HFFc6 (cell line): ENCODE measurements at regions not wholly inside any gene's neighbourhood (a gene's known extent, or its start where the extent isn't known, plus 50 kb on each side); places are given as distances from the start of the nearest gene placed in this dataset.
"Not testable (repeated sequence)": the region's sequence is repeated elsewhere in the genome, so short reads cannot be mapped to it uniquely, and the experiment has no call there.

Source experiments
- DNase-seq: peaks from one replicate; pipeline ENCODE4 v3.0.0-alpha.2; 2018
- H3K27ac Mint-ChIP-seq: 2 replicates; pipeline ENCODE4 v1.8.0; 2020; ENCODE audit warnings: mild to moderate bottlenecking, mixed read lengths
- H3K27me3 Mint-ChIP-seq: 2 replicates; pipeline ENCODE4 v1.8.0; 2021; ENCODE audit warnings: mild to moderate bottlenecking, moderate library complexity, mixed read lengths; ENCODE audit not compliant: insufficient read depth
- H3K36me3 Mint-ChIP-seq: 2 replicates; pipeline ENCODE4 v1.8.0; 2021; ENCODE audit warnings: low read depth, mixed read lengths
- H3K4me1 Mint-ChIP-seq: 2 replicates; pipeline ENCODE4 v1.8.0; 2020; ENCODE audit warnings: low read depth, mixed read lengths
- H3K4me3 Mint-ChIP-seq: 2 replicates; pipeline ENCODE4 v1.8.0; 2020; ENCODE audit warnings: mild to moderate bottlenecking, moderate library complexity, mixed read lengths
- H3K9me3 Mint-ChIP-seq: 2 replicates; pipeline ENCODE4 v1.8.0; 2020; ENCODE audit warnings: mild to moderate bottlenecking, mixed read lengths
- TF ChIP-seq, protein P1 (sequence below): fragments of 200-600 bp; sonication (generic); IDR thresholded peaks from 2 replicates; pipeline ENCODE4 v1.5.0; 2021; ENCODE audit warnings: antibody characterized with exemption, mild to moderate bottlenecking

- peaks cover 4% of the 10 kb centered on the region; the same call in 1 of the 2 replicates for H3K36me3 Mint-ChIP-seq
- H3K4me3 Mint-ChIP-seq = no peak overlapping the region
- TF ChIP-seq, protein P1, sequence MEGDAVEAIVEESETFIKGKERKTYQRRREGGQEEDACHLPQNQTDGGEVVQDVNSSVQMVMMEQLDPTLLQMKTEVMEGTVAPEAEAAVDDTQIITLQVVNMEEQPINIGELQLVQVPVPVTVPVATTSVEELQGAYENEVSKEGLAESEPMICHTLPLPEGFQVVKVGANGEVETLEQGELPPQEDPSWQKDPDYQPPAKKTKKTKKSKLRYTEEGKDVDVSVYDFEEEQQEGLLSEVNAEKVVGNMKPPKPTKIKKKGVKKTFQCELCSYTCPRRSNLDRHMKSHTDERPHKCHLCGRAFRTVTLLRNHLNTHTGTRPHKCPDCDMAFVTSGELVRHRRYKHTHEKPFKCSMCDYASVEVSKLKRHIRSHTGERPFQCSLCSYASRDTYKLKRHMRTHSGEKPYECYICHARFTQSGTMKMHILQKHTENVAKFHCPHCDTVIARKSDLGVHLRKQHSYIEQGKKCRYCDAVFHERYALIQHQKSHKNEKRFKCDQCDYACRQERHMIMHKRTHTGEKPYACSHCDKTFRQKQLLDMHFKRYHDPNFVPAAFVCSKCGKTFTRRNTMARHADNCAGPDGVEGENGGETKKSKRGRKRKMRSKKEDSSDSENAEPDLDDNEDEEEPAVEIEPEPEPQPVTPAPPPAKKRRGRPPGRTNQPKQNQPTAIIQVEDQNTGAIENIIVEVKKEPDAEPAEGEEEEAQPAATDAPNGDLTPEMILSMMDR = no peak
- no peaks in the 10 kb centered on the region; the same call in 1 of the 2 replicates for H3K27me3 Mint-ChIP-seq
- H3K27ac Mint-ChIP-seq = no peak overlapping the region
- H3K4me1 Mint-ChIP-seq = no peaks in the 10 kb centered on the region
- peaks cover 27% of the 10 kb centered on the region for H3K9me3 Mint-ChIP-seq
- DNase-seq = no peak
These were observed 105.1 kb downstream of the GATA3 start for GRCh38 chr10:8159341-8160165.

- Mint-ChIP-seq H3K36me3 (peaks cover 9% of the 10 kb centered on the region; the same call in 1 of the 2 replicates), H3K27me3 (no peaks in the 10 kb centered on the region), H3K9me3 (peaks cover 51% of the 10 kb centered on the region), H3K4me3 (no peak overlapping the region), H3K4me1 (no peaks in the 10 kb centered on the region), H3K27ac (no peak overlapping the region)
- TF ChIP-seq, protein P1 = no peak
- no peak for DNase-seq
These were observed 109.3 kb downstream of the GATA3 start for GRCh38 chr10:8163824-8164223.

DNA sequence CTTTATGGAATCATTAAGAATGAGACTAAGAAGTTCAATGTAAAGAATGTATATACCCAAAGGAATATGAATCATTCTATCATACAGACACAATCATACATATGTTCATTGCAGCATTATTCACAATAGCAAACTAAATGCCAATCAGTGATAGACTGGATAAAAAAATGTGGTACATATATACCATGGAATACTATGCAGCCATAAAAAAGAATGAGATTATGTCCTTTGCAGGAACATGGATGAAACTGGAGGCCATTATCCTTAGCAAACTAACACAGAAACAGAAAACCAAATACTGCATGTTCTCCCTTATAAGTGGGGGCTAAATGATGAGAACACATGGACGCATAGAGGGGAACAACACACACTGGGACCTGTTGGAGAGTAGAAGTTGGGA, 110.2 kb downstream of the GATA3 start:
- not testable (repeated sequence) for H3K4me1 Mint-ChIP-seq, DNase-seq, H3K4me3 Mint-ChIP-seq, H3K36me3 Mint-ChIP-seq, H3K27ac Mint-ChIP-seq, H3K27me3 Mint-ChIP-seq
- peaks cover 59% of the 10 kb centered on the region for H3K9me3 Mint-ChIP-seq

DNA sequence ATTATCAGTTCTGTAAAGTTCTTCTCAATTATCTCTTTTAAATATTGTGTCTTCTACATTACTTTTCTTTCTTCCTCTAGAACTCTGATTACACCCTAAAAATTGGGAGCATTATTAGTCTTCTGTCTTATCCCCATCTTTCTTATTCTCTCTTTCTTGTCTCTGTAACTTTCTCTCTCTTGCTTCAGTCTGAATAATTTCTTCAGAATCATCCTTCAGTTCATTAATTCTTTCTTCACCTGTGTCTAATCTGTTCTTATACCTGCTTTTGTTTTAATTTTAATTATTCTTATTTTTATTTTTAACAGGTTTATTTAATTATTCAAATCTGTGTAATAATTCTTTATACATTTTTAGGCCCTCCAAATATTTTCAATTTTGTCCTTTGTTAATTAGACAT, 114.3 kb downstream of the GATA3 start:
- H3K27me3 Mint-ChIP-seq = peaks cover 1% of the 10 kb centered on the region; the same call in 1 of the 2 replicates
- H3K9me3 Mint-ChIP-seq = peaks cover 47% of the 10 kb centered on the region
- H3K4me3 Mint-ChIP-seq = no peak overlapping the region
- H3K4me1 Mint-ChIP-seq = no peaks in the 10 kb centered on the region
- peaks cover 5% of the 10 kb centered on the region; the same call in 1 of the 2 replicates for H3K36me3 Mint-ChIP-seq
- no peak overlapping the region for H3K27ac Mint-ChIP-seq
- no peak for DNase-seq
- TF ChIP-seq, protein P1 = no peak

GRCh38 chr10:8171008-8171407, 116.5 kb downstream of the GATA3 start:
- DNase-seq = no peak
- Mint-ChIP-seq H3K27me3 (peaks cover 1% of the 10 kb centered on the region; the same call in 1 of the 2 replicates), H3K9me3 (peaks cover 36% of the 10 kb centered on the region), H3K27ac (no peak overlapping the region), H3K36me3 (peaks cover 2% of the 10 kb centered on the region; the same call in 1 of the 2 replicates), H3K4me3 (no peak overlapping the region), H3K4me1 (no peaks in the 10 kb centered on the region)
- TF ChIP-seq, protein P1 = no peak

DNA sequence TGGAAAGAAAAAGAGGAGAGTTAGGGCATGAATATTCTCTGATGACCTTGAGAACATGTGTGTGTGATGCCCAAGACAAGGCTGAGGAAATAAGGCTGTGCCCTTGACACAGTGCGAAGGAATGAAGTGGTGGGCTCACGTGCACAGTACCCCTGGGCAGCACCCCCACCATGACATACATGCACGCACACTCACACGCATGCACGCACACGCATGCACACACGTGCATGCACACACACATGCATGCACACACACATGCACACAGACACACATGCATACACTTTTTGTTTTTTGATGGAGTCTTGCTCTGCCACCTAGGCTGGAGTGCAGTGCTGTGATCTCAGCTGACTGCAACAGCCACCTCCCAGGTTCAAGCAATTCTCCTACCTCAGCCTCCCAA, 118.1 kb downstream of the GATA3 start:
- Mint-ChIP-seq H3K4me3 (no peak overlapping the region), H3K36me3 (no peaks in the 10 kb centered on the region), H3K27me3 (peaks cover 1% of the 10 kb centered on the region; the same call in 1 of the 2 replicates), H3K9me3 (peaks cover 34% of the 10 kb centered on the region), H3K4me1 (no peaks in the 10 kb centered on the region), H3K27ac (no peak overlapping the region)
- no peak for DNase-seq
- TF ChIP-seq, protein P1 = no peak
